ENCODE measurements at regions not wholly inside any gene's neighbourhood (a gene's known extent, or its start where the extent isn't known, plus 50 kb on each side); places are given as distances from the start of the nearest gene placed in this dataset.

GRCh38 chr18:46253498-46253897, 149.3 kb downstream of the HAUS1 start:
- H3K4me3 ChIP-seq (ENCODE audit: low read length) = no peak overlapping the region
- no peaks in the 10 kb centered on the region for H3K27me3 ChIP-seq (ENCODE audit: control insufficient read depth, insufficient read depth, low read length, poor library complexity, severe bottlenecking)
- Mint-ChIP-seq H3K4me3 (no peak overlapping the region), H3K27ac (no peak overlapping the region), H3K36me3 (ENCODE audit: low read depth) (peaks cover 5% of the 10 kb centered on the region), H3K27me3 (ENCODE audit: insufficient read depth) (no peaks in the 10 kb centered on the region), H3K9me3 (no peaks in the 10 kb centered on the region), H3K4me1 (peaks cover 23% of the 10 kb centered on the region)
- H3K9ac ChIP-seq (ENCODE audit: extremely low read depth, low read length, poor library complexity, severe bottlenecking) = no peak overlapping the region
- WGBS, 2 experiments (ENCODE audit: insufficient coverage in 1 of 2, insufficient read length in 1 of 2) = 96% methylated on average over 2 of the region's 2 CpGs; no CpG with 5 or more reads in 1 of the 2 experiments
- no peak overlapping the region for H3K27ac ChIP-seq (ENCODE audit: low read depth, low read length)
- TF ChIP-seq, protein P1, sequence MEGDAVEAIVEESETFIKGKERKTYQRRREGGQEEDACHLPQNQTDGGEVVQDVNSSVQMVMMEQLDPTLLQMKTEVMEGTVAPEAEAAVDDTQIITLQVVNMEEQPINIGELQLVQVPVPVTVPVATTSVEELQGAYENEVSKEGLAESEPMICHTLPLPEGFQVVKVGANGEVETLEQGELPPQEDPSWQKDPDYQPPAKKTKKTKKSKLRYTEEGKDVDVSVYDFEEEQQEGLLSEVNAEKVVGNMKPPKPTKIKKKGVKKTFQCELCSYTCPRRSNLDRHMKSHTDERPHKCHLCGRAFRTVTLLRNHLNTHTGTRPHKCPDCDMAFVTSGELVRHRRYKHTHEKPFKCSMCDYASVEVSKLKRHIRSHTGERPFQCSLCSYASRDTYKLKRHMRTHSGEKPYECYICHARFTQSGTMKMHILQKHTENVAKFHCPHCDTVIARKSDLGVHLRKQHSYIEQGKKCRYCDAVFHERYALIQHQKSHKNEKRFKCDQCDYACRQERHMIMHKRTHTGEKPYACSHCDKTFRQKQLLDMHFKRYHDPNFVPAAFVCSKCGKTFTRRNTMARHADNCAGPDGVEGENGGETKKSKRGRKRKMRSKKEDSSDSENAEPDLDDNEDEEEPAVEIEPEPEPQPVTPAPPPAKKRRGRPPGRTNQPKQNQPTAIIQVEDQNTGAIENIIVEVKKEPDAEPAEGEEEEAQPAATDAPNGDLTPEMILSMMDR (conservative IDR thresholded peaks at IDR 0.05) = no peak
- no peaks in the 10 kb centered on the region for H3K4me1 ChIP-seq (ENCODE audit: control insufficient read depth, insufficient read depth, low read length)
- H3K9me3 ChIP-seq (ENCODE audit: control insufficient read depth, low read length) = no peaks in the 10 kb centered on the region
- H3K36me3 ChIP-seq (ENCODE audit: control insufficient read depth, insufficient read depth, low read length) = peaks cover 11% of the 10 kb centered on the region
- no peak for DNase-seq

- Histone ChIP-seq H3K4me3 (ENCODE audit: low read length) (no peak overlapping the region), H3K4me1 (ENCODE audit: control insufficient read depth, insufficient read depth, low read length) (no peaks in the 10 kb centered on the region), H3K27ac (ENCODE audit: low read depth, low read length) (no peak overlapping the region), H3K9ac (ENCODE audit: extremely low read depth, low read length, poor library complexity, severe bottlenecking) (no peak overlapping the region), H3K9me3 (ENCODE audit: control insufficient read depth, low read length) (no peaks in the 10 kb centered on the region), H3K27me3 (ENCODE audit: control insufficient read depth, insufficient read depth, low read length, poor library complexity, severe bottlenecking) (no peaks in the 10 kb centered on the region), H3K36me3 (ENCODE audit: control insufficient read depth, insufficient read depth, low read length) (peaks cover 11% of the 10 kb centered on the region)
- peaks cover 26% of the 10 kb centered on the region for H3K4me1 Mint-ChIP-seq
- peaks cover 5% of the 10 kb centered on the region for H3K36me3 Mint-ChIP-seq (ENCODE audit: low read depth)
- H3K27ac Mint-ChIP-seq = no peak overlapping the region
- no peaks in the 10 kb centered on the region for H3K9me3 Mint-ChIP-seq
- DNase-seq = no peak
- no peaks in the 10 kb centered on the region for H3K27me3 Mint-ChIP-seq (ENCODE audit: insufficient read depth)
- no peak overlapping the region for H3K4me3 Mint-ChIP-seq
- 88 to 100% methylated on average over 1 of the region's 1 CpG for WGBS, 2 experiments (ENCODE audit: insufficient coverage in 1 of 2, insufficient read length in 1 of 2)
- TF ChIP-seq, protein P1 (conservative IDR thresholded peaks at IDR 0.05) = no peak
Measured at GRCh38 chr18:46256078-46256477, 151.9 kb downstream of the HAUS1 start.

GRCh38 chr18:46257366-46257765, 153.2 kb downstream of the HAUS1 start:
- TF ChIP-seq, protein P1 (conservative IDR thresholded peaks at IDR 0.05) = no peak
- peaks cover 11% of the 10 kb centered on the region for H3K36me3 ChIP-seq (ENCODE audit: control insufficient read depth, insufficient read depth, low read length)
- peaks cover 37% of the 10 kb centered on the region for H3K4me1 Mint-ChIP-seq
- no peak overlapping the region for H3K9ac ChIP-seq (ENCODE audit: extremely low read depth, low read length, poor library complexity, severe bottlenecking)
- no peak overlapping the region for H3K4me3 ChIP-seq (ENCODE audit: low read length)
- no peak for DNase-seq
- H3K27ac ChIP-seq (ENCODE audit: low read depth, low read length) = no peak overlapping the region
- peaks cover 5% of the 10 kb centered on the region for H3K36me3 Mint-ChIP-seq (ENCODE audit: low read depth)
- H3K4me1 ChIP-seq (ENCODE audit: control insufficient read depth, insufficient read depth, low read length) = peaks cover 4% of the 10 kb centered on the region
- no peak overlapping the region for H3K4me3 Mint-ChIP-seq
- no peaks in the 10 kb centered on the region for H3K27me3 Mint-ChIP-seq (ENCODE audit: insufficient read depth)
- H3K9me3 ChIP-seq (ENCODE audit: control insufficient read depth, low read length) = no peaks in the 10 kb centered on the region
- H3K9me3 Mint-ChIP-seq = no peaks in the 10 kb centered on the region
- H3K27ac Mint-ChIP-seq = no peak overlapping the region
- no peaks in the 10 kb centered on the region for H3K27me3 ChIP-seq (ENCODE audit: control insufficient read depth, insufficient read depth, low read length, poor library complexity, severe bottlenecking)
- 100% methylated on average over 3 of the region's 3 CpGs; no CpG with 5 or more reads in 1 of the 2 experiments for WGBS, 2 experiments (ENCODE audit: insufficient coverage in 1 of 2, insufficient read length in 1 of 2)
